Spleen (tissue), 7 donors: ENCODE measurements at regions not wholly inside any gene's neighbourhood (a gene's known extent, or its start where the extent isn't known, plus 50 kb on each side); places are given as distances from the start of the nearest gene placed in this dataset.

Source experiments
- CTCF ChIP-seq, 11 experiments: fragments of 200-600 bp in 7 of 11; fragments of 450-650 bp in 4 of 11; sonication (generic) in 4 of 11; IDR thresholded peaks in 8 of 11; conservative IDR thresholded peaks in 3 of 11; 1 replicate in 7 of 11; 2 replicates in 4 of 11; pipeline versions ENCODE4 v1.4.0 to v1.8.0; 2016 to 2021; ENCODE audit warnings: antibody characterized with exemption in 11 of 11, inconsistent platforms in 4 of 11, mild to moderate bottlenecking in 1 of 11
- POLR2A ChIP-seq, 3 donors: fragments of 450-650 bp; IDR thresholded peaks; one replicate each; pipeline ENCODE4 v1.5.1; 2017; ENCODE audit warnings: antibody characterized with exemption in 3 of 3, mild to moderate bottlenecking in 1 of 3
- POLR2AphosphoS5 ChIP-seq, 3 donors: sonication (generic); formaldehyde crosslinking; IDR thresholded peaks; one replicate each; pipeline ENCODE4 v1.5.1; 2017; ENCODE audit warnings: antibody characterized with exemption in 3 of 3
- donor health status: DM: no; HTN: no; CAD: no; lungs with moderate emphysema.
- donor health status: DM: no; HTN: no; CAD: no.
- donor health status: DM: no; HTN: no; CAD: no.

- TF ChIP-seq POLR2A (IDR thresholded peaks at IDR 0.05) = no peak
- no peak for TF ChIP-seq CTCF (IDR thresholded peaks at IDR 0.05 in 8 of 11, conservative IDR thresholded peaks at IDR 0.05 in 3 of 11)
- no peak for TF ChIP-seq POLR2AphosphoS5 (IDR thresholded peaks at IDR 0.05)
These were observed 56.4 kb upstream of the PTPRS start for GRCh38 chr19:5396963-5397362.
